Globus pallidus (tissue), 1 donor: ENCODE measurements at regions not wholly inside any gene's neighbourhood (a gene's known extent, or its start where the extent isn't known, plus 50 kb on each side); places are given as distances from the start of the nearest gene placed in this dataset.
A peak's percentile ranks its signal among the peaks of the same experiment; 100 is the strongest.

Source experiments
- DNase-seq: peaks from one replicate; pipeline ENCODE4 v3.0.0-alpha.2; 2015; ENCODE audit warnings: low spot score

DNA sequence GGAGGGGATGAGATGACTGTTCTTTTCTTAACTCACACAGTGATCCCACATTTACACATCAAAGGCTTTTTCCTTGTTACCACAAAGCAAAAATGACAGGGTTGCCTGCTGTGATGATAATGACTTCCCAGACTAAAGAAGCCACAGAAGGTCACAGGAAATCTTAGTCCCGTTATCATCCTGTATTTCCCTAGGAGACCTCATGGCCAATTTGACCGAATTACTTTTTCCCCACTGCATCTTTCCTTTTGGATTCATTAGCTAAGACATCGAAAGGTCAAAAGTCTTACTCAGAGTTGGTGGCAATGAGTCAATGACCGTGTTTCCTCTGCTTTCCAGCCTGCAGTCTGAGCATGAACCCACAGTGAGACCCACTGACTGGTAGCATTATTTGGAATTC lies 130.1 kb upstream of the INHBA start:
- no peak for DNase-seq

DNA sequence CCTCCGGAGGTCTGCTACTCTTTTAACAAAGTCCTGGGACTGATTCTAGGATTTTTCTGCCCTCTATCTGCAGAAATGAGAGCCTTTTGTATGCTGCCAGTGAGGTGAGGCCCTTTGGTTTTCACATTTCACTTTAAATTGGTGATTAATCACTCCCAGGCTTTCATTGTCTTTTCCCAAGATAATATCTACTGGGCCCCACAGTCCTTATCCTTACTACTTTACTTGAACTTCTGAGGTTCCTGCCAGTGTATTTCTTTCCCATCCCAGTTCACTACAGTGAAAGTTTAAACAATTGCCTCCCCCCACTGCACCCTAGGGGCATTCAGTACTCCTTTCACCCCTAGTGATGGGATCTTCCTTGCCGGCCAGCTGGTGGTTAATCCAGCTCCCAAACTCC lies 127.4 kb upstream of the INHBA start:
- no peak for DNase-seq

DNA sequence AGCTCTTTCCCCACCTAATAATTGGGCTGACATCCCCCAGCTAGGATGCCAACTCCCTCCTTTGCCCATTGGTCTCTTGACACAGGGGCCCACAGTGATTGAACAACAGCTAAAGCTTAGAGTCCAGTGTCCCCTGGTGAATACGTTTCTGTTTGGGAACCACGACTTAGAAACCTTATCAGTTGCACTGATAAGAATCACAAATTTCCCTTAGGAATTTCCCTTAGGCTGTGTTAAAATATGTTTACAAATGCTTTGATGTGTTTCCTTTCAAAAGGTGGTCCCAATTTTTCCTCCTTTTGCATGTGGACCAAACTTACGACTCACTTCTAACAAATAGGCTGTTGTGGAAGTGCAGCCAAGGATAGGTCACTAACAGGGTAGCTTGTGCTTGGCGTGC lies 126.0 kb upstream of the INHBA start:
- no peak for DNase-seq

DNA sequence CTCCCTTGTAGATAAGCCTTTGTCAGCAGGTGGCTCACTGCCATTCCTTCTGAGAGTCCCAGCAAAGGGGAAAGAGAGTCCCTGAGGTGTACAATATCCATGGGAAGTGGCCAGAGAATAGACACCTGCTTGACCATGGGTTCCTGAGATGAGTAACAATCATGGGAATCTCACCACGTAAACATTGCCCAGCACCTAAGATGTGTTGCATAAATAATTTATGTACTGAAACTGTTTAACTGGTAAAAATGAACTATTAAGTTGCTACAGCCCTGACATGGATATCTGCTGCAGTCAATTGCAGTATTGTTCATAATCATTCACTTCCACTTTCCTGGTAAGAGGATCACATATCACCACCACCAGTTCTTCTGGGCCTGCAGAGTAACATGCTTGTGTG lies 123.8 kb upstream of the INHBA start:
- no peak for DNase-seq

DNA sequence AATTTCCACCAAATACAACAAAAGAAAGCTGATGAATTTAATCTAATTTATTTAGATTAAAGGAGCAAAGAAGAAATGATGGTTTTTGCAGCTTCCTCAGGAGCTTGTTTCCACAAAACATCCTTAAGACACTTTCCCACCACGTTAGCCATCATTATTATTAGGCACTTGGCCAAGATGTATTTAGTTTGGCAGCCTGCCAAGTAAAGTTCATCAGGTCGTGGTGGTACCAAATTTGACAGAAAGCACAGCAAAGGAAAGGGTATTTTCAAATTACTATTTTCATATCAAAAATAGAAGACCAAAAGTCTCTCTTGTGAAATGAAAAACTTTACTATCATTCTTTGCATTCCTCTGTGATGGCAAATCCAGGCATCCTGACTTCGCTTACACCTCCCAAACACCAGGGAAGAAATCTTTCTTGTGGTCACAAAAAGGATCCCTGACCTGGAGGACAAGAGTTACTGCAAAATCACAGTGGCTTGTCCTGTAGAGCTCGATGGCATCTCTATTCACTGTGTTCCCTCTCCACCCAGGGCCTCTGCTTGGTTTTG lies 123.1 kb upstream of the INHBA start:
- DNase-seq: no peak

GRCh38 chr7:41824284-41824683 lies 121.4 kb upstream of the INHBA start:
- no peak for DNase-seq

DNA sequence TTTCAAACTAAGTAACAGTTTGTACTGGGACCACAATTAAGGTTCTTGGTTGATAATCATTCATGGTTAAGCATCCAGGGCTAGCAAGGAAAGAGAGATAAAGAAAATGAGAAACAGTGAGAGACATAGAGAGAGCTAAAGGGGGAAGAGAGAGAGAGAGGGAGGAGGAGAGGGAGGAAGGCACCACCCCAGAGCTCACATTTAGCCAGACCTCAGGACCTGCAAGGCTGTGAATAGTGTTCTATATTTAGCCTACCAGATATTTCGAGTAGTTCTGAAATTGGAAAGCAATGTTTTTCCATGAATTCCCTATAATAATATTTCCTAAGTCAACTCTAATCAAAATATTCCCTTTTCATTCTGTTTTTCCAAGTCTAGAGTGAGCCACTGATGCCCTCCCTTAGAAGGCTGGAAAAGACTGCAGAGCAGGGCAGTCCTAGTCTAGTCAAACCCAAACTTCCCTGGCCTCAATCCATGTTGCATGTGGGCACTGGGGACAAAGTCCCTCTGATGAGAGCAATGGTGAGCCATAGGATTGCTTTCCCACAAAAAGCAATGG lies 119.4 kb upstream of the INHBA start:
- no peak for DNase-seq

DNA sequence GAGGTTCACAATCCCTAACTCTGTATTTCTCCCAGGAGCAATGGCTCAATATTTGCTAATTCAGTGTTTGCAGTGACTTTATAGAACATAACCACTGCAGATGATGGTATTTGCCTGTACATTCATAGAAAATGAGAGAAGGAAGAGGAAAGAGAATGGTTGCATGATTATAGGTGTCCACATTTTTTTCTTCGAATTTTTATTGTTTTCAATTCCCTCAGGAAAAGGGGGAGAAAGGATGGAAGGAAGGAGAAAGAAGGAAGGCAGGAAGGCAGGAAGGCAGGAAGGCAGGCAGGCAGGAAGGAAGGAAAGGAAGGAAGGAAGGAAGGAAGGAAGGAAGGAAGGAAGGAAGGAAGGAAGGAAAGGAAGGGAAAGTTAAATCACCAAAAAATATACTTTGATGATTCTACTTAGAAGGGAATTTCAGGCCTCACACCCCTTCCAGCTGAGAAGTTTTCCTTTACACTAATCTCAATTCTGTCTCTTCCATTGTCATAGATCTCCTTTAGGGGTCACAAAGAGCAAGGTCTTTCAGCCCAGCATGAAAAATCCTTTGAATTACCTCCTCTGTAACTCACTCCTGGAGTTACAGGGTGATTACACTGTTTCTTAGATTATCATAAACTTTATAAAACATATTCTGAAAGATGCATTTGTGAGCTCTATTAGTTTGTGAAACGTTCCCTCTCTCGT lies 118.8 kb upstream of the INHBA start:
- no peak for DNase-seq

- DNase-seq: no peak
These were observed 117.3 kb upstream of the INHBA start for GRCh38 chr7:41820111-41820671.

DNA sequence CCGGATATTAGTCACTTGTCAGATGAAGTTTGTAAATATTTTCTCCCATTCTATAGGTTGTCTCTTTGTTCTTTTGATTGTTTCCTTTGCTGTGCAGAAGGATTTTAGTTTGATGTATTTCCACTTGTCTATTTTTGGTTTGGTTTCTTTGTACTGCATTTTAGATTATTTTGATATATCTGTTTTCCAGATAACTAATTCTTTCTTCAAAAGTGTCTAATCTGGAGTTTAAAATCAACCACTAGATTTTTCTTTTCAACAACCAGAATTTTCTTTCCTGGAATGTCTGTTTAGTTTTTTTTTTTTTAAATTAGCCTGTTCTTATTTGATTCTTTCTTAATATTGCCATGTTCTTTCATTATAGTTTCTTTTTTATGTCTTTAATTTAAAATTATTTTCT lies 116.8 kb upstream of the INHBA start:
- DNase-seq: no peak

- DNase-seq: no peak
These were observed 116.0 kb upstream of the INHBA start for GRCh38 chr7:41818765-41819398.

- no peak for DNase-seq
These were observed 114.5 kb upstream of the INHBA start for GRCh38 chr7:41817386-41817785.

DNA sequence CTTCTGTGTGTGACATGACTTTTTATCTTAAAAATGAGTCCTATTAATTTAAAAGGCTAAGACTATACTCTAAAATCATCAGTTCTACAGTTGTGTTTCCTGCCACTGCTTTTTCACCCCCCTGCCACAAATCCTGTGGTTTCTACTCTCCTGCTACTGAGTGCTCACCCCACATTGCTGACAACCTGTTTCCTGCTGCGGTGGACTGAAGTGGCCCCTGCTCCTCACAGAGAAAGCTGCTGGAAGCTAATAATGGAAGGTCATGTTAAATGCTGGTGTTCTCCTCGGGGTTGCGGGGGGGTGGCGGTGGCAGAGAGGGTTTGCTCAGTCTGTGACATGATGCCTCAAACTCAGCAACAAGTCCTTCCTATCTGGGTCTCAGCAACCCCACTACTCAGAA lies 113.2 kb upstream of the INHBA start:
- peak; percentile 29 for DNase-seq

DNA sequence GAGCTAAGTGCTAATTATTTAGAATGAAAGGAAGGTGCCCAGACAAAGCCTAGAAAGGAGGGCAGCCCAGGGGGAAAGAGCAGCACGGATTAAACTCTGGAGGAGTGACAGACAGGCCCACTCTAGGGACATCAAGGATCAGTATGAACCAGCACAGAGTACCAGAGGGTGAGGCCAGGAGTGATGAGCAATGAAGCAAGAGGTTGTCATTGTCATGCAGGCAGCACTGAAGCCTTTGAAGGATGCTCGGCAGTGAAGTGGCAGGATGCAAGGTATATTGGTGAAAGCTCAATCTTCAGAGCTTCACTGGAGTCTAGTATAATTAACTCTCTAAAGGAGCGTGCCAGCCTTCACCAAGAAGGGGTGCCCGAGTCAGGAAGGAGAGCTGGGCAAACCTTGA lies 112.0 kb upstream of the INHBA start:
- no peak for DNase-seq

DNA sequence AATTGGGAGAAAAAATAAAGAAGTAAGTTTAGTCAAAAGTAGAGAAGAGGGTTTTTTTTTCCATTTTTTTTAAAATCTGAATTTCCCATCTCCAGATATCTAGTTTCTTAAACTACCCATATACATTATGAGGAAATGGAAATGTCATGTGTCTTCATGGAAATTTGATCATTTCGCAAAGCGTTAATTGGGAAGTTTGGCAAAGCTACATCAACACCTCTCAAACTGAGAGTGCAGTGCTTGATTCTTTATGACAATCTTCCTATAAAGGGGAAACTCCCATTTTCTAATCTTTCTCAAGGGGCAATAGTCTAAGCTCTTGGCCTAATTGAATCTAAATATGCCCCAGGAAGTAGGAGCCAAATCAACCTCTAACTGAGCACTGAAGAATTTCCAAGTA lies 110.4 kb upstream of the INHBA start:
- no peak for DNase-seq

- no peak for DNase-seq
These were observed 109.1 kb upstream of the INHBA start for GRCh38 chr7:41811941-41812340.

GRCh38 chr7:41809940-41810576 lies 107.2 kb upstream of the INHBA start:
- DNase-seq: no peak

GRCh38 chr7:41809529-41809939 lies 106.6 kb upstream of the INHBA start:
- no peak for DNase-seq

GRCh38 chr7:41809116-41809515 lies 106.2 kb upstream of the INHBA start:
- DNase-seq: no peak

GRCh38 chr7:41808541-41808940 lies 105.7 kb upstream of the INHBA start:
- no peak for DNase-seq

DNA sequence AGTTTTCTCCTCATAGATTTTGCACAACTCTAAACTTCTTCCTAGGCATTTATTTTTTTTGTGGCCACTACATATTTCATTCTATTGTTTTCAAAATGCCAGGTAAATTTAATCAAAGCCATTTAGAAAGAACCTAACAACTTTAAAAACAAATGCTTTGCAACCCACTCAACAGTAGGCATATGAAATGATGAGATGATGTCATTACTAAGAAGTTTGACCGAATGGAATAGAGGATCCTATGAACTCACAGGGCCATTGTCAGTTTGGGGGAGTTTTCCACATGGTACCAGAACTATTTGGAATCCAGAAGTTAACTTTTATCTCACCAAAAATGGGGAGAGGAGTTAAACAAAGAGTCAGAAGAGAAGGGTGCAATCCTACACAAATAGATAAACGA lies 100.7 kb upstream of the INHBA start:
- no peak for DNase-seq

DNA sequence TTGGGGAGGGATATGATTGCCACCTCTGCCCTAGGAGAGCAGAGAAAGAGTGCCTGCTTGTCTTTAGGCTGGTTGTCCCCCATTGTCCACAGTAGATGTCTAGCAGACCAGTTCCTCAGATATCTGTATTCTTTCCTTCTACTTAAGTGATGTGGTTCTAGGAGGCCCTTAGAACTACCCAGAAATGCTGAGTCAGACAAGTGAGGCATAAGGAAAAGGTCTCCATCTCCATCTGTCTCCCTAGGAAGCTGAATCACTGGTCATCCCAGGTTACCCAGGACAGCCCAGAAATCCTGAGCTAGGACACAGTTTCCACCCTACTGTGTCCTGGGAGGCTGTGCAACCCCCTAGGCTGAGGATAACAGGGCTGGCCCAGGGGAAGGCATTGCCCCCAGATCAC lies 93.4 kb upstream of the INHBA start:
- no peak for DNase-seq
